CD4-positive, CD25-positive, alpha-beta regulatory T cell (primary cell): ENCODE measurements at regions not wholly inside any gene's neighbourhood (a gene's known extent, or its start where the extent isn't known, plus 50 kb on each side); places are given as distances from the start of the nearest gene placed in this dataset.

Experiments
- ATAC-seq, 2 donors: fragments of 150-1000 bp; cut with Tn5 transposase; one replicate each; pipeline ENCODE4 v1.10.0; 2021; ENCODE audit warnings: low read depth in 2 of 2, moderate number of reproducible peaks in 2 of 2, moderate library complexity in 1 of 2
- DNase-seq, 3 donors: peaks; one replicate each; pipeline versions ENCODE4 v3.0.0 to v3.0.0-alpha.2; 2012 to 2022; ENCODE audit warnings: mixed read lengths in 1 of 3
- H3K27ac ChIP-seq: one replicate; pipeline ENCODE4 v1.7.0; 2013; ENCODE audit warnings: mild to moderate bottlenecking, low read length; ENCODE audit not compliant: insufficient read depth, poor library complexity, severe bottlenecking
- H3K27me3 ChIP-seq: one replicate; pipeline ENCODE4 v1.7.0; 2013; ENCODE audit warnings: low read length; ENCODE audit not compliant: control insufficient read depth, insufficient read depth
- H3K36me3 ChIP-seq: one replicate; pipeline ENCODE4 v1.7.0; 2013; ENCODE audit warnings: mild to moderate bottlenecking, low read length, moderate library complexity; ENCODE audit not compliant: control insufficient read depth, insufficient read depth
- H3K4me1 ChIP-seq: 2 replicates; pipeline ENCODE4 v1.7.0; 2013; ENCODE audit warnings: mild to moderate bottlenecking, low read length; ENCODE audit not compliant: insufficient read depth, control insufficient read depth, poor library complexity, severe bottlenecking
- H3K4me3 ChIP-seq: one replicate; pipeline ENCODE4 v1.7.0; 2013; ENCODE audit warnings: low read depth, mild to moderate bottlenecking, low read length, moderate library complexity
- H3K9me3 ChIP-seq, 2 experiments: 1 replicate in 1 of 2; 2 replicates in 1 of 2; pipeline ENCODE4 v1.7.0; 2013; ENCODE audit warnings: low read length in 2 of 2, mild to moderate bottlenecking in 1 of 2, moderate library complexity in 1 of 2; ENCODE audit not compliant: control insufficient read depth in 2 of 2
- H3K27ac Mint-ChIP-seq, 3 donors: one replicate each; pipeline ENCODE4 v1.8.0; 2020 to 2022; ENCODE audit warnings: mild to moderate bottlenecking in 3 of 3, mixed read lengths in 3 of 3, moderate library complexity in 2 of 3
- H3K27me3 Mint-ChIP-seq: one replicate; pipeline ENCODE4 v1.8.0; 2022; ENCODE audit warnings: mild to moderate bottlenecking, mixed read lengths
- H3K36me3 Mint-ChIP-seq: one replicate; pipeline ENCODE4 v1.8.0; 2020; ENCODE audit warnings: mixed read lengths
- H3K4me1 Mint-ChIP-seq, 4 donors: one replicate each; pipeline ENCODE4 v1.8.0; 2020 to 2022; ENCODE audit warnings: mixed read lengths in 4 of 4, mild to moderate bottlenecking in 1 of 4
- H3K4me3 Mint-ChIP-seq, 4 donors: one replicate each; pipeline ENCODE4 v1.8.0; 2020 to 2022; ENCODE audit warnings: mild to moderate bottlenecking in 4 of 4, mixed read lengths in 4 of 4, moderate library complexity in 3 of 4
- H3K9me3 Mint-ChIP-seq, 7 donors: one replicate each; pipeline ENCODE4 v1.8.0; 2020 to 2022; ENCODE audit warnings: mixed read lengths in 7 of 7, mild to moderate bottlenecking in 3 of 7, moderate library complexity in 2 of 7

- Histone ChIP-seq H3K4me3 (no peak overlapping the region), H3K36me3 (no peaks in the 10 kb centered on the region), H3K27ac (no peak overlapping the region), H3K4me1 (no peaks in the 10 kb centered on the region), H3K27me3 (no peaks in the 10 kb centered on the region), H3K9me3 (peaks cover 3 to 4% of the 10 kb centered on the region in 2 experiments)
- DNase-seq (no peak), ATAC-seq (no peak)
- Mint-ChIP-seq H3K27ac (no peak overlapping the region), H3K27me3 (no peaks in the 10 kb centered on the region), H3K36me3 (no peaks in the 10 kb centered on the region), H3K9me3 (peaks cover 0 to 47% (median 4%) of the 10 kb centered on the region in 7 donors), H3K4me3 (peak overlapping the region in 1 of 4 donors; percentile 7), H3K4me1 (peaks cover 0 to 4% (median 0%) of the 10 kb centered on the region in 4 donors)
Observed at GRCh38 chr21:16742131-16742641, 770.7 kb upstream of the CXADR start.

GRCh38 chr21:16742741-16743140 is 770.1 kb upstream of the CXADR start:
- Mint-ChIP-seq H3K4me1 (peaks cover 0 to 4% (median 0%) of the 10 kb centered on the region in 4 donors), H3K9me3 (peaks cover 0 to 47% (median 4%) of the 10 kb centered on the region in 7 donors), H3K27me3 (no peaks in the 10 kb centered on the region), H3K4me3 (no peak overlapping the region), H3K36me3 (no peaks in the 10 kb centered on the region), H3K27ac (no peak overlapping the region)
- peaks cover 3 to 4% of the 10 kb centered on the region in 2 experiments for H3K9me3 ChIP-seq
- no peak for ATAC-seq
- no peak overlapping the region for H3K4me3 ChIP-seq
- H3K27me3 ChIP-seq = no peaks in the 10 kb centered on the region
- no peaks in the 10 kb centered on the region for H3K36me3 ChIP-seq
- H3K27ac ChIP-seq = no peak overlapping the region
- DNase-seq = no peak
- no peaks in the 10 kb centered on the region for H3K4me1 ChIP-seq

GRCh38 chr21:16743317-16743716 is 769.5 kb upstream of the CXADR start:
- ATAC-seq (no peak), DNase-seq (no peak)
- Mint-ChIP-seq H3K4me1 (peaks cover 0 to 4% (median 0%) of the 10 kb centered on the region in 4 donors), H3K27me3 (no peaks in the 10 kb centered on the region), H3K27ac (no peak overlapping the region), H3K4me3 (no peak overlapping the region), H3K36me3 (no peaks in the 10 kb centered on the region), H3K9me3 (peaks cover 0 to 52% (median 7%) of the 10 kb centered on the region in 7 donors)
- H3K4me3 ChIP-seq = no peak overlapping the region
- no peaks in the 10 kb centered on the region for H3K4me1 ChIP-seq
- H3K27ac ChIP-seq = no peak overlapping the region
- no peaks in the 10 kb centered on the region for H3K36me3 ChIP-seq
- no peaks in the 10 kb centered on the region for H3K27me3 ChIP-seq
- peaks cover 3 to 4% of the 10 kb centered on the region in 2 experiments for H3K9me3 ChIP-seq

GRCh38 chr21:16750926-16751325 is 761.9 kb upstream of the CXADR start:
- H3K27me3 Mint-ChIP-seq = no peaks in the 10 kb centered on the region
- Histone ChIP-seq H3K4me1 (no peaks in the 10 kb centered on the region), H3K27ac (no peak overlapping the region), H3K36me3 (no peaks in the 10 kb centered on the region), H3K9me3 (peaks cover 2 to 5% of the 10 kb centered on the region in 2 experiments), H3K4me3 (no peak overlapping the region), H3K27me3 (no peaks in the 10 kb centered on the region)
- ATAC-seq (no peak), DNase-seq (no peak)
- H3K9me3 Mint-ChIP-seq = peaks cover 0 to 26% (median 6%) of the 10 kb centered on the region in 7 donors
- H3K4me3 Mint-ChIP-seq = no peak overlapping the region
- no peaks in the 10 kb centered on the region for H3K36me3 Mint-ChIP-seq
- H3K4me1 Mint-ChIP-seq = no peaks in the 10 kb centered on the region
- H3K27ac Mint-ChIP-seq = no peak overlapping the region

GRCh38 chr21:16751695-16752474 is 761.0 kb upstream of the CXADR start:
- no peaks in the 10 kb centered on the region for H3K27me3 ChIP-seq
- Mint-ChIP-seq H3K4me1 (no peaks in the 10 kb centered on the region), H3K27ac (no peak overlapping the region), H3K36me3 (no peaks in the 10 kb centered on the region), H3K27me3 (no peaks in the 10 kb centered on the region), H3K9me3 (peaks cover 2 to 27% (median 5%) of the 10 kb centered on the region in 7 donors), H3K4me3 (peak overlapping the region in 1 of 4 donors; percentile 51)
- H3K4me1 ChIP-seq = no peaks in the 10 kb centered on the region
- DNase-seq = no peak
- no peaks in the 10 kb centered on the region for H3K36me3 ChIP-seq
- no peak overlapping the region for H3K4me3 ChIP-seq
- H3K27ac ChIP-seq = no peak overlapping the region
- peaks cover 3 to 5% of the 10 kb centered on the region in 2 experiments for H3K9me3 ChIP-seq
- ATAC-seq = no peak

GRCh38 chr21:16752475-16752857 is 760.4 kb upstream of the CXADR start:
- no peaks in the 10 kb centered on the region for H3K36me3 ChIP-seq
- no peak overlapping the region for H3K4me3 ChIP-seq
- no peak overlapping the region for H3K27ac ChIP-seq
- Mint-ChIP-seq H3K9me3 (peaks cover 2 to 26% (median 5%) of the 10 kb centered on the region in 7 donors), H3K4me3 (peak overlapping the region in 1 of 4 donors; percentile 51), H3K36me3 (no peaks in the 10 kb centered on the region), H3K27ac (no peak overlapping the region), H3K4me1 (no peaks in the 10 kb centered on the region), H3K27me3 (no peaks in the 10 kb centered on the region)
- DNase-seq (no peak), ATAC-seq (no peak)
- peaks cover 3 to 5% of the 10 kb centered on the region in 2 experiments for H3K9me3 ChIP-seq
- H3K4me1 ChIP-seq = no peaks in the 10 kb centered on the region
- no peaks in the 10 kb centered on the region for H3K27me3 ChIP-seq

GRCh38 chr21:16755061-16755460 is 757.8 kb upstream of the CXADR start:
- H3K9me3 ChIP-seq = peaks cover 3 to 5% of the 10 kb centered on the region in 2 experiments
- Mint-ChIP-seq H3K36me3 (no peaks in the 10 kb centered on the region), H3K27ac (no peak overlapping the region), H3K4me1 (no peaks in the 10 kb centered on the region), H3K27me3 (no peaks in the 10 kb centered on the region), H3K9me3 (peaks cover 2 to 17% (median 5%) of the 10 kb centered on the region in 7 donors), H3K4me3 (no peak overlapping the region)
- no peak overlapping the region for H3K27ac ChIP-seq
- ATAC-seq = no peak
- no peaks in the 10 kb centered on the region for H3K36me3 ChIP-seq
- no peaks in the 10 kb centered on the region for H3K4me1 ChIP-seq
- H3K27me3 ChIP-seq = no peaks in the 10 kb centered on the region
- DNase-seq = no peak
- no peak overlapping the region for H3K4me3 ChIP-seq

- no peaks in the 10 kb centered on the region for H3K27me3 Mint-ChIP-seq
- H3K4me1 ChIP-seq = no peaks in the 10 kb centered on the region
- no peak for ATAC-seq
- H3K27ac Mint-ChIP-seq = no peak overlapping the region
- H3K36me3 Mint-ChIP-seq = no peaks in the 10 kb centered on the region
- H3K9me3 ChIP-seq = no peaks in the 10 kb centered on the region
- DNase-seq = no peak
- no peak overlapping the region for H3K27ac ChIP-seq
- H3K36me3 ChIP-seq = no peaks in the 10 kb centered on the region
- H3K4me3 ChIP-seq = no peak overlapping the region
- H3K4me3 Mint-ChIP-seq = no peak overlapping the region
- no peaks in the 10 kb centered on the region for H3K27me3 ChIP-seq
- peaks cover 0 to 7% (median 0%) of the 10 kb centered on the region in 4 donors for H3K4me1 Mint-ChIP-seq
- peaks cover 0 to 23% (median 10%) of the 10 kb centered on the region in 7 donors for H3K9me3 Mint-ChIP-seq
Observed at GRCh38 chr21:16767201-16767600, 745.6 kb upstream of the CXADR start.
